ENCODE measurements at regions not wholly inside any gene's neighbourhood (a gene's known extent, or its start where the extent isn't known, plus 50 kb on each side); places are given as distances from the start of the nearest gene placed in this dataset.

- no peak for ATAC-seq
- WGBS (ENCODE audit: missing lambda C conversion rate): 32% methylated on average over 1 of the region's 1 CpG
- H3K9me3 ChIP-seq: no peaks in the 10 kb centered on the region
Observed at GRCh38 chr2:182591774-182592173, 124.3 kb upstream of the DNAJC10 start.

GRCh38 chr2:182592691-182593393 is 123.2 kb upstream of the DNAJC10 start:
- WGBS (ENCODE audit: missing lambda C conversion rate): 68% methylated on average over 4 of the region's 4 CpGs
- DNase-seq (ENCODE audit: low read depth in 1 of 2, low spot score in 1 of 2) (no peak), FAIRE-seq (no peak), ATAC-seq (no peak)
- no peak overlapping the region for H3K4me3 ChIP-seq
- POLR2A ChIA-PET: no interaction called here
- peaks cover 8% of the 10 kb centered on the region for H3K4me1 ChIP-seq
- H3K9me3 ChIP-seq: no peaks in the 10 kb centered on the region
- TF ChIP-seq REST (IDR thresholded peaks at IDR 0.05) (no peak), MAFK (IDR thresholded peaks at IDR 0.05; ENCODE audit: partially characterized antibody) (no peak), PHF8 (IDR thresholded peaks at IDR 0.05; ENCODE audit: borderline replicate concordance, low read depth) (no peak), CEBPB (IDR thresholded peaks at IDR 0.05) (no peak), GATA3 (IDR thresholded peaks at IDR 0.05; ENCODE audit: borderline replicate concordance) (no peak), TP53 (CRISPR knock-in tag; IDR thresholded peaks at IDR 0.05) (no peak), HOXB5 (CRISPR knock-in tag; IDR thresholded peaks at IDR 0.05) (no peak), ESRRA (IDR thresholded peaks at IDR 0.05; ENCODE audit: borderline replicate concordance, low read length) (no peak), HOXA7 (CRISPR knock-in tag; IDR thresholded peaks at IDR 0.05) (no peak), CBX2 (IDR thresholded peaks at IDR 0.05; ENCODE audit: borderline replicate concordance, low read depth) (no peak), KDM5A (IDR thresholded peaks at IDR 0.05) (no peak), CTCF (IDR thresholded peaks at IDR 0.05) (no peak), JUN (IDR thresholded peaks at IDR 0.05) (no peak)
- TF ChIP-seq, protein P1, sequence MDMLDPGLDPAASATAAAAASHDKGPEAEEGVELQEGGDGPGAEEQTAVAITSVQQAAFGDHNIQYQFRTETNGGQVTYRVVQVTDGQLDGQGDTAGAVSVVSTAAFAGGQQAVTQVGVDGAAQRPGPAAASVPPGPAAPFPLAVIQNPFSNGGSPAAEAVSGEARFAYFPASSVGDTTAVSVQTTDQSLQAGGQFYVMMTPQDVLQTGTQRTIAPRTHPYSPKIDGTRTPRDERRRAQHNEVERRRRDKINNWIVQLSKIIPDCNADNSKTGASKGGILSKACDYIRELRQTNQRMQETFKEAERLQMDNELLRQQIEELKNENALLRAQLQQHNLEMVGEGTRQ (IDR thresholded peaks at IDR 0.05): no peak
- TF ChIP-seq, protein P2, sequence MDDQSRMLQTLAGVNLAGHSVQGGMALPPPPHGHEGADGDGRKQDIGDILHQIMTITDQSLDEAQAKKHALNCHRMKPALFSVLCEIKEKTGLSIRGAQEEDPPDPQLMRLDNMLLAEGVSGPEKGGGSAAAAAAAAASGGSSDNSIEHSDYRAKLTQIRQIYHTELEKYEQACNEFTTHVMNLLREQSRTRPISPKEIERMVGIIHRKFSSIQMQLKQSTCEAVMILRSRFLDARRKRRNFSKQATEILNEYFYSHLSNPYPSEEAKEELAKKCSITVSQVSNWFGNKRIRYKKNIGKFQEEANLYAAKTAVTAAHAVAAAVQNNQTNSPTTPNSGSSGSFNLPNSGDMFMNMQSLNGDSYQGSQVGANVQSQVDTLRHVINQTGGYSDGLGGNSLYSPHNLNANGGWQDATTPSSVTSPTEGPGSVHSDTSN (IDR thresholded peaks at IDR 0.05): no peak
- TF ChIP-seq, protein P3, sequence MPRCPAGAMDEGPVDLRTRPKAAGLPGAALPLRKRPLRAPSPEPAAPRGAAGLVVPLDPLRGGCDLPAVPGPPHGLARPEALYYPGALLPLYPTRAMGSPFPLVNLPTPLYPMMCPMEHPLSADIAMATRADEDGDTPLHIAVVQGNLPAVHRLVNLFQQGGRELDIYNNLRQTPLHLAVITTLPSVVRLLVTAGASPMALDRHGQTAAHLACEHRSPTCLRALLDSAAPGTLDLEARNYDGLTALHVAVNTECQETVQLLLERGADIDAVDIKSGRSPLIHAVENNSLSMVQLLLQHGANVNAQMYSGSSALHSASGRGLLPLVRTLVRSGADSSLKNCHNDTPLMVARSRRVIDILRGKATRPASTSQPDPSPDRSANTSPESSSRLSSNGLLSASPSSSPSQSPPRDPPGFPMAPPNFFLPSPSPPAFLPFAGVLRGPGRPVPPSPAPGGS (IDR thresholded peaks at IDR 0.05): no peak
- TF ChIP-seq, protein P4, sequence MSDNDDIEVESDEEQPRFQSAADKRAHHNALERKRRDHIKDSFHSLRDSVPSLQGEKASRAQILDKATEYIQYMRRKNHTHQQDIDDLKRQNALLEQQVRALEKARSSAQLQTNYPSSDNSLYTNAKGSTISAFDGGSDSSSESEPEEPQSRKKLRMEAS (IDR thresholded peaks at IDR 0.05): no peak
- CTCF ChIA-PET: no interaction called here
- no peak overlapping the region for H3K4me2 ChIP-seq
- H3K27ac ChIP-seq: no peak overlapping the region

More at GRCh38 chr2:182591774-182592173, 124.3 kb upstream of the DNAJC10 start:
- Histone ChIP-seq H3K4me2 (no peak overlapping the region), H3K27ac (no peak overlapping the region), H3K4me3 (no peak overlapping the region), H3K4me1 (peaks cover 11% of the 10 kb centered on the region)
- POLR2A ChIA-PET: no interaction called here
- CTCF ChIA-PET: no interaction called here
- no peak for FAIRE-seq
- TF ChIP-seq EHF (CRISPR knock-in tag; IDR thresholded peaks at IDR 0.05) (no peak), NFE2L2 (conservative IDR thresholded peaks at IDR 0.05; ENCODE audit: low read length) (no peak), ZFP36 (IDR thresholded peaks at IDR 0.05; ENCODE audit: borderline replicate concordance, partially characterized antibody) (no peak), MAZ (IDR thresholded peaks at IDR 0.05; ENCODE audit: borderline replicate concordance, low read depth, low read length) (no peak), EP300 (IDR thresholded peaks at IDR 0.05) (no peak), RNF2 (IDR thresholded peaks at IDR 0.05; ENCODE audit: borderline replicate concordance, low read depth) (no peak), PHF8 (IDR thresholded peaks at IDR 0.05; ENCODE audit: borderline replicate concordance, low read depth) (no peak), FOSB (CRISPR knock-in tag; IDR thresholded peaks at IDR 0.05) (no peak), CEBPB (IDR thresholded peaks at IDR 0.05) (no peak), MAFK (IDR thresholded peaks at IDR 0.05; ENCODE audit: partially characterized antibody) (no peak), JUNB (IDR thresholded peaks at IDR 0.05) (no peak), EHMT2 (IDR thresholded peaks at IDR 0.05; ENCODE audit: low read depth) (no peak), CBX8 (IDR thresholded peaks at IDR 0.05) (no peak), BHLHE40 (IDR thresholded peaks at IDR 0.05; ENCODE audit: low read depth, low read length) (no peak), CHD2 (IDR thresholded peaks at IDR 0.05; ENCODE audit: low read length, partially characterized antibody) (no peak)
- TF ChIP-seq, protein P5, sequence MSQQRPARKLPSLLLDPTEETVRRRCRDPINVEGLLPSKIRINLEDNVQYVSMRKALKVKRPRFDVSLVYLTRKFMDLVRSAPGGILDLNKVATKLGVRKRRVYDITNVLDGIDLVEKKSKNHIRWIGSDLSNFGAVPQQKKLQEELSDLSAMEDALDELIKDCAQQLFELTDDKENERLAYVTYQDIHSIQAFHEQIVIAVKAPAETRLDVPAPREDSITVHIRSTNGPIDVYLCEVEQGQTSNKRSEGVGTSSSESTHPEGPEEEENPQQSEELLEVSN (IDR thresholded peaks at IDR 0.05; ENCODE audit: borderline replicate concordance, low read depth): no peak
- TF ChIP-seq, protein P1 (IDR thresholded peaks at IDR 0.05): no peak
- DNase-seq (ENCODE audit: low read depth in 1 of 2, low spot score in 1 of 2): no peak
